ENCODE measurements at regions not wholly inside any gene's neighbourhood (a gene's known extent, or its start where the extent isn't known, plus 50 kb on each side); places are given as distances from the start of the nearest gene placed in this dataset.

GRCh38 chr11:128165572-128165971, 421.8 kb downstream of the ETS1 start:
- DNase-seq (no peak), ATAC-seq (ENCODE audit: insufficient read depth, low FRiP score) (no peak)
- Histone ChIP-seq H3K9me3 (ENCODE audit: control insufficient read depth in 4 of 4, insufficient read depth in 3 of 4, low read length in 3 of 4) (no peaks in the 10 kb centered on the region), H3K27me3 (ENCODE audit: control insufficient read depth in 3 of 3, insufficient read depth in 3 of 3, low read length in 2 of 3) (no peaks in the 10 kb centered on the region), H3K4me3 (no peak overlapping the region), H3K9ac (ENCODE audit: insufficient read depth in 1 of 2, low read length in 2 of 2) (no peak overlapping the region), H3K36me3 (ENCODE audit: control insufficient read depth in 4 of 4, insufficient read depth in 4 of 4, low read length in 4 of 4) (no peaks in the 10 kb centered on the region), H3K4me1 (ENCODE audit: control insufficient read depth in 5 of 5, insufficient read depth in 5 of 5, low read length in 5 of 5) (peaks cover 0 to 7% (median 0%) of the 10 kb centered on the region in 5 donors), H3K27ac (ENCODE audit: low read depth in 1 of 2, low read length in 1 of 2) (no peak overlapping the region)
- TF ChIP-seq CTCF (IDR thresholded peaks at IDR 0.05; ENCODE audit: control extremely low read depth, extremely low read depth), result no peak
- WGBS, 2 donors, result 50 to 67% methylated on average over 4 of the region's 4 CpGs

GRCh38 chr11:128164080-128164741, 423.1 kb downstream of the ETS1 start:
- ATAC-seq (ENCODE audit: insufficient read depth, low FRiP score) (no peak), DNase-seq (no peak)
- Histone ChIP-seq H3K27me3 (ENCODE audit: control insufficient read depth in 3 of 3, insufficient read depth in 3 of 3, low read length in 2 of 3) (no peaks in the 10 kb centered on the region), H3K36me3 (ENCODE audit: control insufficient read depth in 4 of 4, insufficient read depth in 4 of 4, low read length in 4 of 4) (no peaks in the 10 kb centered on the region), H3K4me1 (ENCODE audit: control insufficient read depth in 5 of 5, insufficient read depth in 5 of 5, low read length in 5 of 5) (peaks cover 0 to 7% (median 0%) of the 10 kb centered on the region in 5 donors), H3K9me3 (ENCODE audit: control insufficient read depth in 4 of 4, insufficient read depth in 3 of 4, low read length in 3 of 4) (no peaks in the 10 kb centered on the region), H3K27ac (ENCODE audit: low read depth in 1 of 2, low read length in 1 of 2) (no peak overlapping the region), H3K9ac (ENCODE audit: insufficient read depth in 1 of 2, low read length in 2 of 2) (no peak overlapping the region), H3K4me3 (no peak overlapping the region)
- TF ChIP-seq CTCF (IDR thresholded peaks at IDR 0.05; ENCODE audit: control extremely low read depth, extremely low read depth), result no peak
- 69 to 75% methylated on average over 6 of the region's 6 CpGs for WGBS, 2 donors

- no peak overlapping the region for H3K9ac ChIP-seq (ENCODE audit: insufficient read depth in 1 of 2, low read length in 2 of 2)
- 91 to 95% methylated on average over 1 of the region's 1 CpG for WGBS, 2 donors
- H3K27me3 ChIP-seq (ENCODE audit: control insufficient read depth in 3 of 3, insufficient read depth in 3 of 3, low read length in 2 of 3), result no peaks in the 10 kb centered on the region
- ATAC-seq (ENCODE audit: insufficient read depth, low FRiP score) (no peak), DNase-seq (no peak)
- no peak overlapping the region for H3K4me3 ChIP-seq
- H3K9me3 ChIP-seq (ENCODE audit: control insufficient read depth in 4 of 4, insufficient read depth in 3 of 4, low read length in 3 of 4), result no peaks in the 10 kb centered on the region
- no peak overlapping the region for H3K27ac ChIP-seq (ENCODE audit: low read depth in 1 of 2, low read length in 1 of 2)
- TF ChIP-seq CTCF (IDR thresholded peaks at IDR 0.05; ENCODE audit: control extremely low read depth, extremely low read depth), result no peak
- no peaks in the 10 kb centered on the region for H3K36me3 ChIP-seq (ENCODE audit: control insufficient read depth in 4 of 4, insufficient read depth in 4 of 4, low read length in 4 of 4)
- H3K4me1 ChIP-seq (ENCODE audit: control insufficient read depth in 5 of 5, insufficient read depth in 5 of 5, low read length in 5 of 5), result peaks cover 0 to 7% (median 0%) of the 10 kb centered on the region in 5 donors
These were observed 425.4 kb downstream of the ETS1 start for GRCh38 chr11:128161994-128162393.

GRCh38 chr11:128161436-128161835, 425.9 kb downstream of the ETS1 start:
- H3K9me3 ChIP-seq (ENCODE audit: control insufficient read depth in 4 of 4, insufficient read depth in 3 of 4, low read length in 3 of 4), result no peaks in the 10 kb centered on the region
- H3K27ac ChIP-seq (ENCODE audit: low read depth in 1 of 2, low read length in 1 of 2), result no peak overlapping the region
- no peak overlapping the region for H3K9ac ChIP-seq (ENCODE audit: insufficient read depth in 1 of 2, low read length in 2 of 2)
- no peak overlapping the region for H3K4me3 ChIP-seq
- no peak for DNase-seq
- 83 to 95% methylated on average over 1 of the region's 1 CpG for WGBS, 2 donors
- no peak for TF ChIP-seq CTCF (IDR thresholded peaks at IDR 0.05; ENCODE audit: control extremely low read depth, extremely low read depth)
- peaks cover 0 to 5% (median 0%) of the 10 kb centered on the region in 5 donors for H3K4me1 ChIP-seq (ENCODE audit: control insufficient read depth in 5 of 5, insufficient read depth in 5 of 5, low read length in 5 of 5)
- no peaks in the 10 kb centered on the region for H3K27me3 ChIP-seq (ENCODE audit: control insufficient read depth in 3 of 3, insufficient read depth in 3 of 3, low read length in 2 of 3)
- H3K36me3 ChIP-seq (ENCODE audit: control insufficient read depth in 4 of 4, insufficient read depth in 4 of 4, low read length in 4 of 4), result no peaks in the 10 kb centered on the region
- ATAC-seq (ENCODE audit: insufficient read depth, low FRiP score), result no peak
